IPS DF 6.9 (cell line): ENCODE measurements at regions not wholly inside any gene's neighbourhood (a gene's known extent, or its start where the extent isn't known, plus 50 kb on each side); places are given as distances from the start of the nearest gene placed in this dataset.

Source experiments
- DNase-seq: peaks from one replicate; pipeline ENCODE4 v3.0.0-alpha.2; 2013; ENCODE audit warnings: low read depth, low spot score
- H3K27ac ChIP-seq: one replicate; pipeline ENCODE4 v1.5.1; 2013; ENCODE audit warnings: low read length, control low read depth
- H3K27me3 ChIP-seq: 2 replicates; pipeline ENCODE4 v1.6.1; 2013; ENCODE audit warnings: mild to moderate bottlenecking, low read length; ENCODE audit not compliant: control insufficient read depth, insufficient read depth
- H3K36me3 ChIP-seq: 2 replicates; pipeline ENCODE4 v1.6.1; 2013; ENCODE audit warnings: low read length; ENCODE audit not compliant: control insufficient read depth, insufficient read depth
- H3K4me1 ChIP-seq: 2 replicates; pipeline ENCODE4 v1.6.1; 2013; ENCODE audit warnings: low read length; ENCODE audit not compliant: control insufficient read depth, insufficient read depth
- H3K4me3 ChIP-seq: 2 replicates; pipeline ENCODE4 v1.5.1; 2013; ENCODE audit warnings: mild to moderate bottlenecking, low read length
- H3K9me3 ChIP-seq: 2 replicates; pipeline ENCODE4 v1.6.1; 2013; ENCODE audit warnings: low read length, inconsistent platforms; ENCODE audit not compliant: control insufficient read depth, insufficient read depth
- WGBS: extraction: QIAGEN DNeasy Blood & Tissue Kit; methylation state at CpG from one replicate; pipeline ENCODE4 v1.1.7; 2013; ENCODE audit warnings: mixed read lengths, missing lambda C conversion rate; ENCODE audit not compliant: insufficient read length, insufficient coverage; 5-methylcytosine and 5-hydroxymethylcytosine counted together

DNA sequence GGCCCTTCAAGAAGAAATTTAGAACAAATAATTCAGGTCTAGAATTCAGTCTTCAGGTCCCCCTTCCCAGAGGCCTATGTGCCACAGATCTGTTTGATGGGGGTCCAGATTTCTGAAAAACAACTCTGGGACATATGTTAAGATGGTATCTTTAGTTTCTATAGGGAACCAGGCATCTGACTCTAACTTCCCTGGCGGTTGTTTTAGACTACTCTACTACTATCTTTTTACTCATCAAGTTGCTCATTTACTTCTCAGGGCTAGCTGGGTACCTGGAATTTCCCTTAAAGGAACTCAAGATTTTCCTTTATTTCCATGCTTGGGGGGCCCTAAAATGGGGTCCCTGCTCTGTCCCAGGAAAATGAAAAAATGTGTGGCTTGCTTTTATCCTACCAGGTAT lies 114.7 kb upstream of the RAB6C start:
- peaks cover 4% of the 10 kb centered on the region; the same call in 1 of the 2 replicates for H3K4me1 ChIP-seq
- no peaks in the 10 kb centered on the region for H3K9me3 ChIP-seq
- DNase-seq: no peak
- no CpG with 5 or more reads among the region's 1 CpG for WGBS
- H3K36me3 ChIP-seq: no peaks in the 10 kb centered on the region
- no peaks in the 10 kb centered on the region for H3K27me3 ChIP-seq
- H3K4me3 ChIP-seq: no peak overlapping the region
- no peak overlapping the region for H3K27ac ChIP-seq

- Histone ChIP-seq H3K4me3 (no peak overlapping the region), H3K9me3 (no peaks in the 10 kb centered on the region), H3K4me1 (peaks cover 4% of the 10 kb centered on the region; the same call in 1 of the 2 replicates), H3K27me3 (no peaks in the 10 kb centered on the region), H3K36me3 (no peaks in the 10 kb centered on the region), H3K27ac (no peak overlapping the region)
- no peak for DNase-seq
- WGBS: no CpG with 5 or more reads among the region's 11 CpGs
Observed at GRCh38 chr2:129865976-129866375, 113.5 kb upstream of the RAB6C start.

- H3K9me3 ChIP-seq: no peaks in the 10 kb centered on the region
- no peak overlapping the region for H3K27ac ChIP-seq
- no CpG with 5 or more reads among the region's 3 CpGs for WGBS
- no peaks in the 10 kb centered on the region for H3K36me3 ChIP-seq
- H3K4me1 ChIP-seq: peaks cover 4% of the 10 kb centered on the region; the same call in 1 of the 2 replicates
- DNase-seq: no peak
- no peak overlapping the region for H3K4me3 ChIP-seq
- H3K27me3 ChIP-seq: no peaks in the 10 kb centered on the region
Observed at GRCh38 chr2:129866391-129866790, 113.1 kb upstream of the RAB6C start.

DNA sequence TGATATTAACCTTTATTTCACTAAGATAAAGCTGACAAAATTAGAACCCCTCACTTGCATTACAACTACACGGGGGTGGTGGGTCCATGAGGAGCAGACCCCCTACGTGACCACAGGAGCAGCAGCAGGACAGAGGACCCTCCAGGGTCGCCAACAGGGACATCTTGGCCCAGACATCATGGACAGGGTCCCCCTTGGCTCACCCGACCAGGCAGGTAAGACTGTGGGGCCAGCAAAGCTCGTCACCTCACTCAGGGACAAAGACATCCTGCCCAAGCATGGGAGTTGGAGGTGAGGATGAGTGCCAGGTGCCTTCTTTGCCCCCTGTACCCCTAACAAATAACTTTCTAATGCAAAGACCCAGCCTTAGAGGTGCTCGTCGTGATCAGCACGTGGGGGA lies 111.3 kb upstream of the RAB6C start:
- no CpG with 5 or more reads among the region's 8 CpGs for WGBS
- Histone ChIP-seq H3K4me3 (no peak overlapping the region; the same call in 1 of the 2 replicates), H3K4me1 (no peaks in the 10 kb centered on the region), H3K9me3 (no peaks in the 10 kb centered on the region), H3K36me3 (no peaks in the 10 kb centered on the region), H3K27me3 (no peaks in the 10 kb centered on the region), H3K27ac (no peak overlapping the region)
- DNase-seq: no peak

DNA sequence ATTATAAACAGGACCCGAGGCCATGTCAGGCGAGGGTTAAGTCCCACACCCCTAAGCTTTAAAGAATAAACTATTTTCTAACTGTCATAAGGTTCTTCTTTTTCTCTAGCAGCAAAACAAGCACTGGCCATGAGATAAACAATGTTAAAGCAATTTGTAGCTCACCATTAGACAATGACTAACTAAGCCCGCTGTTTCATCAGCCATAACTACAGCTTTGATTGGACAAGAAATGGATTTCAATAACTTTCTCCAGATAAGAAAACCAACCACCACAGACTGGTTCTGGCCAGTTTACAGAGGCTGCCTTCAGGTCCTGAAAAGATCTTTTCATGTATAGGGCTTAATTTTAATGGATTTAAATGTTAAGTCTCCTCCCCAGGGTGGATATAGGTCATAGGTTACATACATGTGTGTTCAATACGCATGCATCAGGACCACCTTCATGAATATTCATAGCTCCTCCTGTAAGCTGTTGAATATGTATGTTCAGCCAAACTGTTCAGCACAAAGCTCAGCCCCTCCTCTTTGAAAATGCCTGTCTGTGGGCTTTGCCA lies 108.7 kb upstream of the RAB6C start:
- DNase-seq: no peak
- H3K27me3 ChIP-seq: no peaks in the 10 kb centered on the region
- no peaks in the 10 kb centered on the region for H3K4me1 ChIP-seq
- WGBS: no CpG with 5 or more reads among the region's 4 CpGs
- no peaks in the 10 kb centered on the region for H3K9me3 ChIP-seq
- no peak overlapping the region for H3K27ac ChIP-seq
- H3K36me3 ChIP-seq: no peaks in the 10 kb centered on the region
- no peak overlapping the region for H3K4me3 ChIP-seq

- no peaks in the 10 kb centered on the region for H3K27me3 ChIP-seq
- no CpG with 5 or more reads among the region's 4 CpGs for WGBS
- H3K36me3 ChIP-seq: no peaks in the 10 kb centered on the region
- H3K9me3 ChIP-seq: no peaks in the 10 kb centered on the region
- H3K4me1 ChIP-seq: no peaks in the 10 kb centered on the region; the same call in 1 of the 2 replicates
- H3K27ac ChIP-seq: no peak overlapping the region
- no peak for DNase-seq
- H3K4me3 ChIP-seq: no peak overlapping the region
Observed at GRCh38 chr2:129872446-129872845, 107.0 kb upstream of the RAB6C start.

DNA sequence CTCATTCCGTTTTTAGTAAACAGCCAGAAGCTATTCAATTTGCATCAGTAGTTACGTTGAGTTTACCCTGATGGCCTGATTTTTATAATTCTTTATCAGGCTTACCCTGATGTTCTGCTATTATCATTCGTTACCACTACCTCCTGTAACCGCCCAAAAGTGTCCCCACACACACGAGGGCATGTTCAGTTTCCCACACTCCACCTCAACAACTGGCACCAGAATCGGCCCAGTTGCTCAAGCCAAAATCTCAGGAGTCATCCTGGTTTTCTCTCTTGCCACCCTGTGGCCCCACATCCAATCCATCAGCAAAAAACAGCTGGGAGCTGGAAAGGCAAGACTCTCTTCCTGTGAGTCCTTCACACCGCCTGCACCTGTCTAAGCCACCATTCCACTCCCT lies 102.9 kb upstream of the RAB6C start:
- no peak for DNase-seq
- Histone ChIP-seq H3K9me3 (no peaks in the 10 kb centered on the region), H3K27me3 (no peaks in the 10 kb centered on the region), H3K27ac (no peak overlapping the region), H3K36me3 (no peaks in the 10 kb centered on the region), H3K4me1 (no peaks in the 10 kb centered on the region; the same call in 1 of the 2 replicates), H3K4me3 (no peak overlapping the region)
- WGBS: no CpG with 5 or more reads among the region's 7 CpGs

DNA sequence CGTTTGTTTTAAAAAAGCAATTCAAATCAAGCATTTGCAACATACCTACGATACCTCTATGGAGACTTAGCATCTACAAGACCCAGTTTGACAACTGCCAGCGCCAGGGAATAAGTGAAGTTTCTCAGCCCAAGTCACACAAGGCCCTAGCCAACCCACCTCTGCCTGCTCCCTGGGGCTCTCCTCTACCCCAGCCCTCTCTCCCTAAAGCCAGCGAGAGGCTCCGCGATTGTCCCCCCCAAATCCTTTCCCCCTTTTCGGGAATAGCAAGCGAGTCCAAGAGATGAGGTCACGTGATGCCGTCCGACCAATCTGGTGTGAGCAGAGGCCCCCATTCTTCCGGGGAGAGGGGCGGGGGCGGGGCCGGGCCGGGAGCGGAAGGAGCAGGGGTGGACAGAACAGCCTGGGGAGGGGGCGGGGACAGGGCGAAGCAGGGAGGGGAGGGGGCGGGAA lies 102.2 kb upstream of the RAB6C start:
- Histone ChIP-seq H3K9me3 (no peaks in the 10 kb centered on the region), H3K4me1 (no peaks in the 10 kb centered on the region; the same call in 1 of the 2 replicates), H3K27ac (no peak overlapping the region), H3K27me3 (no peaks in the 10 kb centered on the region), H3K4me3 (peak overlapping the region; percentile 90; the same call in 1 of the 2 replicates), H3K36me3 (no peaks in the 10 kb centered on the region)
- peak; percentile 82 for DNase-seq
- no CpG with 5 or more reads among the region's 20 CpGs for WGBS

- H3K4me3 ChIP-seq: peak overlapping the region; percentile 7; the same call in 1 of the 2 replicates
- no peak overlapping the region for H3K27ac ChIP-seq
- H3K9me3 ChIP-seq: no peaks in the 10 kb centered on the region
- WGBS: no CpG with 5 or more reads among the region's 50 CpGs
- no peaks in the 10 kb centered on the region for H3K36me3 ChIP-seq
- no peak for DNase-seq
- no peaks in the 10 kb centered on the region; the same call in 1 of the 2 replicates for H3K4me1 ChIP-seq
- no peaks in the 10 kb centered on the region for H3K27me3 ChIP-seq
Observed at GRCh38 chr2:129877795-129878775, 101.4 kb upstream of the RAB6C start.

DNA sequence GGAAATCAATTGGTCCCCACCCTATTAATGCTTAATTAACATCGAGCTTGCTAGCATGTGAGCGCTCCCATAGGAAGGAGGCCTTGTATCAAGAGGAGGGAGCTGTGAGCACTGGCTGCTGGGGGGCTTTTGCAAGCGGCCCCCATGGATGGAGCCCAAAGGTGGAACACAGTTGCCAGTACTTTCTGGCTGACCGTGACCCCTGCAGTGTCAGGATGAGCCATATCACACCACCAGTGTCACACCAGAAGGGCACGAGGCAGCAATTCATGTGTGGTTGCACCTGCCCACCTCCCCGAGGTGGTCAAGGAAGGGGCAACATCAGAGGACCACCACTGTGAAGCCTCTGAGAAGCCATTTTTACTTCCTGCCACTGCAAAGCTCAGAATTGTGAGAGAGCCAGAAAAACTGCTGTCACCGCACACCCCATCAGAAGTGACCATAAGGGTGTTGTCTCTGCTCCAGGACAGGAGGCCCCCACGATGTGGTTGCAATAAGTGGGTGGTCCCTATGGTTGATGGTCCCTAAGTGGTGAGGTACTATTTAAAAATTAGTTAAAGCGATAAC lies 99.8 kb upstream of the RAB6C start:
- WGBS: no CpG with 5 or more reads among the region's 9 CpGs
- Histone ChIP-seq H3K36me3 (no peaks in the 10 kb centered on the region), H3K4me3 (no peak overlapping the region), H3K9me3 (no peaks in the 10 kb centered on the region), H3K4me1 (no peaks in the 10 kb centered on the region; the same call in 1 of the 2 replicates), H3K27me3 (no peaks in the 10 kb centered on the region), H3K27ac (no peak overlapping the region)
- no peak for DNase-seq
